K562 (cell line): ENCODE measurements at regions not wholly inside any gene's neighbourhood (a gene's known extent, or its start where the extent isn't known, plus 50 kb on each side); places are given as distances from the start of the nearest gene placed in this dataset.

Source experiments
- ATAC-seq: fragments of 200-7000 bp; cut with Tn5 transposase; 3 replicates; pipeline ENCODE4 v1.9.1; 2020; ENCODE audit warnings: moderate library complexity
- BruUV-seq: library from RNA; stranded (reverse); fragments of 400-500 nt; replicated peaks from 2 replicates; lab custom pipeline; 2021; lab: Mats Ljungman, UMichigan
- CTCF ChIA-PET: fragments of 300-600 bp; formaldehyde crosslinking; extraction: SDS; loops from one replicate; lab custom pipeline; 2021; ENCODE audit warnings: low intra/inter-chr PET ratio; lab: Yijun Ruan, JAX
- POLR2A ChIA-PET: fragments of 300-600, 350-650 bp; sonication (Branson Sonifier 250); formaldehyde crosslinking; extraction: SDS; loops from one replicate; lab custom pipeline; 2021; ENCODE audit warnings: antibody characterized with exemption, inconsistent platforms; lab: Yijun Ruan, JAX
- DNase-seq, 4 experiments: peaks; one replicate each; pipeline versions ENCODE4 v3.0.0 to v3.0.0-alpha.2; 2011 to 2018; ENCODE audit warnings: low spot score in 3 of 4, mixed read lengths in 3 of 4; ENCODE audit errors: extremely low read depth in 1 of 4
- FAIRE-seq: peaks from 2 replicates; lab custom pipeline; 2011; peaks lifted over from hg19 to GRCh38; lab: Jason Lieb, UNC
- H2AFZ ChIP-seq: 2 replicates; pipeline ENCODE4 v1.6.0; 2011; ENCODE audit warnings: low read depth, low read length, control low read depth, inconsistent platforms
- H3K27ac ChIP-seq: fragments of 200-600 bp; 3 replicates; pipeline ENCODE4 v1.8.0; 2011; ENCODE audit warnings: low read depth, mild to moderate bottlenecking, control low read depth, inconsistent platforms, low read length, moderate library complexity, mixed read lengths; ENCODE audit errors: extremely low read depth
- H3K27me3 ChIP-seq, 2 experiments: fragments of 300-600 bp in 1 of 2; 2 replicates in 1 of 2; 3 replicates in 1 of 2; pipeline versions ENCODE4 v1.6.0 to v1.8.0; 2011; ENCODE audit warnings: inconsistent platforms in 2 of 2, low read length in 2 of 2, mild to moderate bottlenecking in 1 of 2, mixed read lengths in 1 of 2, moderate library complexity in 1 of 2; ENCODE audit not compliant: control insufficient read depth in 2 of 2, insufficient read depth in 2 of 2
- H3K36me3 ChIP-seq: fragments of 300-600 bp; 3 replicates; pipeline ENCODE4 v1.8.0; 2011; ENCODE audit warnings: mild to moderate bottlenecking, low read length, inconsistent platforms; ENCODE audit not compliant: control insufficient read depth, insufficient read depth
- H3K4me1 ChIP-seq, 2 experiments: fragments of 200-600 bp in 1 of 2; replicated peaks in 1 of 2; 2 replicates in 1 of 2; 3 replicates in 1 of 2; pipeline versions ENCODE4 v1.5.1 to v1.8.0; 2011; ENCODE audit warnings: inconsistent platforms in 2 of 2, low read length in 2 of 2, mild to moderate bottlenecking in 1 of 2, mixed read lengths in 1 of 2, moderate library complexity in 1 of 2; ENCODE audit not compliant: control insufficient read depth in 2 of 2, insufficient read depth in 2 of 2
- H3K4me2 ChIP-seq: 2 replicates; pipeline ENCODE4 v1.6.1; 2011; ENCODE audit warnings: low read length, control low read depth, inconsistent platforms, mixed read lengths; ENCODE audit not compliant: insufficient read depth
- H3K4me3 ChIP-seq: fragments of 200-600 bp; sonication (generic), shearing (Covaris generic); 2 replicates; pipeline ENCODE4 v1.5.1; 2016; ENCODE audit warnings: control low read depth, inconsistent platforms
- H3K79me2 ChIP-seq: fragments of 200-600 bp; 3 replicates; pipeline ENCODE4 v1.8.0; 2011; ENCODE audit warnings: low read length, inconsistent platforms; ENCODE audit not compliant: control insufficient read depth, insufficient read depth
- H3K9ac ChIP-seq, 2 experiments: 2 replicates each; pipeline versions ENCODE4 v1.6.0 to v1.6.1; 2011; ENCODE audit warnings: low read depth in 2 of 2, low read length in 2 of 2, control low read depth in 1 of 2, inconsistent platforms in 1 of 2, mild to moderate bottlenecking in 1 of 2, mixed read lengths in 1 of 2; ENCODE audit not compliant: insufficient read depth in 1 of 2
- H3K9me1 ChIP-seq: one replicate; pipeline ENCODE4 v1.6.0; 2011; ENCODE audit warnings: inconsistent platforms, mild to moderate bottlenecking, low read length, moderate library complexity; ENCODE audit not compliant: control insufficient read depth, insufficient read depth
- H3K9me3 ChIP-seq: replicated peaks from 2 replicates; pipeline ENCODE4 v1.5.1; 2011; ENCODE audit warnings: low read depth, low read length, inconsistent platforms; ENCODE audit not compliant: control insufficient read depth, insufficient read depth
- H4K20me1 ChIP-seq: replicated peaks from 2 replicates; pipeline ENCODE4 v1.6.1; 2011; ENCODE audit warnings: low read length, inconsistent platforms, mixed read lengths; ENCODE audit not compliant: control insufficient read depth, insufficient read depth
- BRF1 ChIP-seq: IDR thresholded peaks from 3 replicates; pipeline ENCODE4 v1.6.1; 2011; ENCODE audit warnings: borderline replicate concordance, mild to moderate bottlenecking; ENCODE audit not compliant: insufficient read length; ENCODE audit errors: extremely low read depth
- CAMTA2 ChIP-seq: fragments of 250-450 bp; sonication (Bioruptor Pico); conservative IDR thresholded peaks from 2 replicates; pipeline ENCODE4 v1.5.1; 2022
- CBX5 ChIP-seq: IDR thresholded peaks from 2 replicates; pipeline ENCODE4 v1.6.1; 2014; ENCODE audit warnings: low read depth, borderline replicate concordance
- ERF ChIP-seq: fragments of 450-650 bp; formaldehyde crosslinking; IDR thresholded peaks from 2 replicates; pipeline ENCODE4 v1.4.0; 2020; ENCODE audit warnings: mild to moderate bottlenecking, mixed read lengths
- GABPA ChIP-seq: fragments of 200-800 bp; sonication (Bioruptor generic); conservative IDR thresholded peaks from 2 replicates; pipeline ENCODE4 v1.6.1; 2016; ENCODE audit warnings: low read depth, missing genetic modification characterization, missing compliant biosample characterization
- GABPB2 ChIP-seq: fragments of 250-450 bp; sonication (Bioruptor Pico); conservative IDR thresholded peaks from 2 replicates; pipeline ENCODE4 v1.5.1; 2021; ENCODE audit warnings: mild to moderate bottlenecking
- RFX1 ChIP-seq: fragments of 450-650 bp; IDR thresholded peaks from 2 replicates; pipeline ENCODE4 v1.6.1; 2016; ENCODE audit warnings: mild to moderate bottlenecking, moderate library complexity
- SAP30 ChIP-seq: fragments of 200-600 bp; sonication (generic); IDR thresholded peaks from 2 replicates; pipeline ENCODE4 v1.6.1; 2012; ENCODE audit warnings: borderline replicate concordance, low read depth, mild to moderate bottlenecking, moderate library complexity, low read length, control low read depth, inconsistent platforms; ENCODE audit not compliant: insufficient read depth, poor library complexity, severe bottlenecking
- TAF7 ChIP-seq: fragments of 450-650 bp; IDR thresholded peaks from 2 replicates; pipeline ENCODE4 v1.6.1; 2016; ENCODE audit warnings: missing genetic modification characterization, missing compliant biosample characterization
- TBL1XR1 ChIP-seq, 2 experiments: IDR thresholded peaks; 2 replicates each; pipeline ENCODE4 v1.6.1; 2012; ENCODE audit warnings: improper control_type of control experiment in 2 of 2, low read length in 2 of 2, mild to moderate bottlenecking in 1 of 2
- ZNF77 ChIP-seq: fragments of 250-450 bp; sonication (Bioruptor Pico); IDR thresholded peaks from 2 replicates; pipeline ENCODE4 v1.5.0; 2020
- WGBS: fragments of 100-300 bp; shearing (Covaris generic); methylation state at CpG from one replicate; pipeline ENCODE4 v1.1.6; 2016; ENCODE audit warnings: low coverage, mixed read lengths; ENCODE audit not compliant: insufficient coverage; ENCODE audit errors: missing lambda C conversion rate; 5-methylcytosine and 5-hydroxymethylcytosine counted together
- in situ Hi-C: fragments of 300-500 bp; cut with MboI; formaldehyde crosslinking; loops from 4 replicates; pipeline ENCODE4 v1.15.0; 2018; ENCODE audit warnings: inconsistent platforms, mixed read lengths
- intact Hi-C: fragments of 100-400 bp; cut with micrococcal nuclease; formaldehyde crosslinking; loops from 2 replicates; pipeline ENCODE4 v1.14.2; 2022
- TF ChIP-seq, protein P1 (sequence below): sonication (generic); IDR thresholded peaks from 2 replicates; pipeline ENCODE4 v1.6.1; 2016
- TF ChIP-seq, protein P2 (sequence below): sonication (generic); formaldehyde crosslinking; IDR thresholded peaks from 2 replicates; pipeline ENCODE4 v1.8.0; 2022; ENCODE audit warnings: missing genetic modification reagents, mild to moderate bottlenecking, moderate library complexity, borderline replicate concordance
- TF ChIP-seq, protein P3 (sequence below): fragments of 200-400 bp; formaldehyde crosslinking; IDR thresholded peaks from 2 replicates; pipeline ENCODE4 v1.6.1; 2017; ENCODE audit warnings: mild to moderate bottlenecking, low read depth, low read length, moderate library complexity

DNA sequence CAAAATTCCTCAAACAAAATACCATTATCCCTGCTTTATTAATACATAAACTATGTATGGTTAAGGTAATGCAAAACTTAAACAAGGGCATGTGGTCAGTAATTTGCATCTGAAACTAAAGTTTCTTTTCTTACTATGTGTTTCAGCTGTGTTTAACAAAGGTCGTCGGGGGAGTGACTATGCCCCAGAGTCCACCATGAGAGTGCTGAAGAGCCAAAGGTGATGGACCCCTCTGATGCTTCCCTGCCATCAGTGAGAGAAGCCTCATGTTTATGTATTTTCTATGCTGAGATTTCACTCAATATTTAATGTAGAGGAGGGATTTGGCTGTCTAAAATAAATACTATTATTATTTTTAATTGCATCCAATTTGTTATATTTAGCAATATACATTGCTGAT lies 707.2 kb upstream of the REG3G start:
- no TSS peak for BruUV-seq
- no peaks in the 10 kb centered on the region for H3K36me3 ChIP-seq
- no peaks in the 10 kb centered on the region for H3K27me3 ChIP-seq
- POLR2A ChIA-PET: no interaction called here
- H3K9ac ChIP-seq: no peak overlapping the region
- FAIRE-seq: no peak
- DNase-seq: no peak
- no peaks in the 10 kb centered on the region for H3K9me3 ChIP-seq
- TF ChIP-seq RFX1: no peak
- TF ChIP-seq, protein P1, sequence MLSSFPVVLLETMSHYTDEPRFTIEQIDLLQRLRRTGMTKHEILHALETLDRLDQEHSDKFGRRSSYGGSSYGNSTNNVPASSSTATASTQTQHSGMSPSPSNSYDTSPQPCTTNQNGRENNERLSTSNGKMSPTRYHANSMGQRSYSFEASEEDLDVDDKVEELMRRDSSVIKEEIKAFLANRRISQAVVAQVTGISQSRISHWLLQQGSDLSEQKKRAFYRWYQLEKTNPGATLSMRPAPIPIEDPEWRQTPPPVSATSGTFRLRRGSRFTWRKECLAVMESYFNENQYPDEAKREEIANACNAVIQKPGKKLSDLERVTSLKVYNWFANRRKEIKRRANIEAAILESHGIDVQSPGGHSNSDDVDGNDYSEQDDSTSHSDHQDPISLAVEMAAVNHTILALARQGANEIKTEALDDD: no peak
- TF ChIP-seq GABPA: no peak
- 34% methylated on average over 2 of the region's 2 CpGs for WGBS
- no peak overlapping the region for H2AFZ ChIP-seq
- no peak overlapping the region for H3K4me3 ChIP-seq
- in situ Hi-C loops (no loop called here), intact Hi-C loops (no loop called here)
- H4K20me1 ChIP-seq: no peaks in the 10 kb centered on the region
- ATAC-seq: no peak
- CTCF ChIA-PET: no interaction called here
- H3K9me1 ChIP-seq: no peaks in the 10 kb centered on the region
- H3K27ac ChIP-seq: no peak overlapping the region
- no peaks in the 10 kb centered on the region; the same call in 2 of the 3 replicates for H3K79me2 ChIP-seq
- H3K4me2 ChIP-seq: no peak overlapping the region
- no peaks in the 10 kb centered on the region for H3K4me1 ChIP-seq

DNA sequence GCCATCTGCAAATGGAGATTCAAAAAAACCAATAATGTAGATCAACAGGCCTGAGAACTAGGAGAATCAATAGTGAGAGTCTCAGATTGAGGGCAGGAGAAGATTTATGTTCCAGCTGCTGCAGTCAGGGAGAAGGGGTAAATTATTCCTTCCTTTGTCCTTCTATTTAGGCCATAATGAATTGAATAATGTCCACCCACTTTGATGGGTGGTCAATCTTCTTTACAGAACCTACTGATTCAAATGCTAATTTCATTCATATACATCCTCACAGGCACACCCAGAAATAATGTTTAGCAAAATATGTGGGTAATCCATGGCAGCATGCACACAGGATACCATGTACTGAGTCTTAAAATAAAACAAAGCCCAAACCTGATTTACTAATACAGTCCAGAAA lies 695.3 kb upstream of the REG3G start:
- H3K4me3 ChIP-seq: no peak overlapping the region
- POLR2A ChIA-PET: no interaction called here
- H3K79me2 ChIP-seq: no peaks in the 10 kb centered on the region
- DNase-seq (no peak), ATAC-seq (no peak), FAIRE-seq (no peak)
- H3K9ac ChIP-seq: no peak overlapping the region
- CTCF ChIA-PET: no interaction called here
- H3K27me3 ChIP-seq: no peaks in the 10 kb centered on the region
- no peaks in the 10 kb centered on the region for H3K4me1 ChIP-seq
- no peaks in the 10 kb centered on the region for H3K9me1 ChIP-seq
- H3K4me2 ChIP-seq: no peak overlapping the region
- intact Hi-C loops (no loop called here), in situ Hi-C loops (no loop called here)
- no TSS peak for BruUV-seq
- no peaks in the 10 kb centered on the region for H3K9me3 ChIP-seq
- H3K27ac ChIP-seq: no peak overlapping the region
- no peaks in the 10 kb centered on the region for H3K36me3 ChIP-seq
- H2AFZ ChIP-seq: no peak overlapping the region
- H4K20me1 ChIP-seq: no peaks in the 10 kb centered on the region
- TF ChIP-seq SAP30: no peak
- no peak for TF ChIP-seq CAMTA2
- TF ChIP-seq GABPB2 (CRISPR knock-in tag): no peak
- TF ChIP-seq TAF7: no peak
- TF ChIP-seq BRF1: no peak
- no peak for TF ChIP-seq TBL1XR1 (IDR thresholded peaks at IDR 0.05; ENCODE audit: low read length in 2 of 2)
- no peak for TF ChIP-seq ZNF77 (CRISPR knock-in tag)
- TF ChIP-seq, protein P2, sequence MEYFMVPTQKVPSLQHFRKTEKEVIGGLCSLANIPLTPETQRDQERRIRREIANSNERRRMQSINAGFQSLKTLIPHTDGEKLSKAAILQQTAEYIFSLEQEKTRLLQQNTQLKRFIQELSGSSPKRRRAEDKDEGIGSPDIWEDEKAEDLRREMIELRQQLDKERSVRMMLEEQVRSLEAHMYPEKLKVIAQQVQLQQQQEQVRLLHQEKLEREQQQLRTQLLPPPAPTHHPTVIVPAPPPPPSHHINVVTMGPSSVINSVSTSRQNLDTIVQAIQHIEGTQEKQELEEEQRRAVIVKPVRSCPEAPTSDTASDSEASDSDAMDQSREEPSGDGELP (CRISPR knock-in tag): no peak
- TF ChIP-seq CBX5: no peak
- TF ChIP-seq, protein P3, sequence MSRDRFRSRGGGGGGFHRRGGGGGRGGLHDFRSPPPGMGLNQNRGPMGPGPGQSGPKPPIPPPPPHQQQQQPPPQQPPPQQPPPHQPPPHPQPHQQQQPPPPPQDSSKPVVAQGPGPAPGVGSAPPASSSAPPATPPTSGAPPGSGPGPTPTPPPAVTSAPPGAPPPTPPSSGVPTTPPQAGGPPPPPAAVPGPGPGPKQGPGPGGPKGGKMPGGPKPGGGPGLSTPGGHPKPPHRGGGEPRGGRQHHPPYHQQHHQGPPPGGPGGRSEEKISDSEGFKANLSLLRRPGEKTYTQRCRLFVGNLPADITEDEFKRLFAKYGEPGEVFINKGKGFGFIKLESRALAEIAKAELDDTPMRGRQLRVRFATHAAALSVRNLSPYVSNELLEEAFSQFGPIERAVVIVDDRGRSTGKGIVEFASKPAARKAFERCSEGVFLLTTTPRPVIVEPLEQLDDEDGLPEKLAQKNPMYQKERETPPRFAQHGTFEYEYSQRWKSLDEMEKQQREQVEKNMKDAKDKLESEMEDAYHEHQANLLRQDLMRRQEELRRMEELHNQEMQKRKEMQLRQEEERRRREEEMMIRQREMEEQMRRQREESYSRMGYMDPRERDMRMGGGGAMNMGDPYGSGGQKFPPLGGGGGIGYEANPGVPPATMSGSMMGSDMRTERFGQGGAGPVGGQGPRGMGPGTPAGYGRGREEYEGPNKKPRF: no peak
- TF ChIP-seq ERF: no peak
